IMR-90 (cell line): ENCODE measurements at regions not wholly inside any gene's neighbourhood (a gene's known extent, or its start where the extent isn't known, plus 50 kb on each side); places are given as distances from the start of the nearest gene placed in this dataset.
"Not testable (repeated sequence)": the region's sequence is repeated elsewhere in the genome, so short reads cannot be mapped to it uniquely, and the experiment has no call there.

Source experiments
- CEBPB ChIP-seq: IDR thresholded peaks from 2 replicates; pipeline ENCODE4 v1.6.1; 2012; ENCODE audit warnings: low read depth, low read length, improper control_type of control experiment
- FOS ChIP-seq: fragments of 150-350 bp; IDR thresholded peaks from 2 replicates; pipeline ENCODE4 v1.6.1; 2016; ENCODE audit warnings: low read depth, low read length
- MAFK ChIP-seq: IDR thresholded peaks from 2 replicates; pipeline ENCODE4 v1.6.1; 2012; ENCODE audit warnings: low read depth, low read length, improper control_type of control experiment
- MAZ ChIP-seq: IDR thresholded peaks from 2 replicates; pipeline ENCODE4 v1.6.1; 2012; ENCODE audit warnings: low read depth, mild to moderate bottlenecking, low read length, improper control_type of control experiment, moderate library complexity, borderline replicate concordance
- POLR2A ChIP-seq: IDR thresholded peaks from 2 replicates; pipeline ENCODE4 v1.6.1; 2012; ENCODE audit warnings: mild to moderate bottlenecking, low read depth, low read length
- RAD21 ChIP-seq: IDR thresholded peaks from 2 replicates; pipeline ENCODE4 v1.6.1; 2012; ENCODE audit warnings: low read length, improper control_type of control experiment
- RCOR1 ChIP-seq: IDR thresholded peaks from 2 replicates; pipeline ENCODE4 v1.6.1; 2012; ENCODE audit warnings: mild to moderate bottlenecking, low read length, improper control_type of control experiment; ENCODE audit not compliant: insufficient replicate concordance
- RFX5 ChIP-seq: IDR thresholded peaks from 2 replicates; pipeline ENCODE4 v1.8.0; 2012; ENCODE audit warnings: low read depth, mild to moderate bottlenecking, low read length, moderate library complexity
- TF ChIP-seq, protein P1 (sequence below): conservative IDR thresholded peaks from 2 replicates; pipeline ENCODE4 v1.5.1; 2012; ENCODE audit warnings: mild to moderate bottlenecking, low read depth, low read length, improper control_type of control experiment

DNA sequence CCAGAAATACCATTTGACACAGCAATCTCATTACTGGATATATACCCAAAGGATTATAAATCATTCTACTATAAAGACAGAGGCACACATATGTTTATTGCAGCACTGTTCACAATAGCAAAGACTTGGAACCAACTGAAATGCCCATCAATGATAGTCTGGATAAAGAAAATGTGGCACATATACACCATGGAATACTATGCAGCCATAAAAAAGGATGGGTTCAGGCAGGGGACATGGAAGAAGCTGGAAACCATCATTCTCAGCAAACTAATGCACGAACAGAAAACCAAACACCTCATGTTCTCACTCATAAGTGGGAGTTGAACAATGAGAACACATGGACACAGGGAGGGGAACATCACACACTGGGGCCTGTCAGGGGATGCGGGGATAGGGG, 147.0 kb upstream of the GRIP1 start:
- not testable (repeated sequence) for TF ChIP-seq POLR2A, MAFK, RAD21, RCOR1, RFX5, MAZ, CEBPB, FOS
- TF ChIP-seq, protein P1, sequence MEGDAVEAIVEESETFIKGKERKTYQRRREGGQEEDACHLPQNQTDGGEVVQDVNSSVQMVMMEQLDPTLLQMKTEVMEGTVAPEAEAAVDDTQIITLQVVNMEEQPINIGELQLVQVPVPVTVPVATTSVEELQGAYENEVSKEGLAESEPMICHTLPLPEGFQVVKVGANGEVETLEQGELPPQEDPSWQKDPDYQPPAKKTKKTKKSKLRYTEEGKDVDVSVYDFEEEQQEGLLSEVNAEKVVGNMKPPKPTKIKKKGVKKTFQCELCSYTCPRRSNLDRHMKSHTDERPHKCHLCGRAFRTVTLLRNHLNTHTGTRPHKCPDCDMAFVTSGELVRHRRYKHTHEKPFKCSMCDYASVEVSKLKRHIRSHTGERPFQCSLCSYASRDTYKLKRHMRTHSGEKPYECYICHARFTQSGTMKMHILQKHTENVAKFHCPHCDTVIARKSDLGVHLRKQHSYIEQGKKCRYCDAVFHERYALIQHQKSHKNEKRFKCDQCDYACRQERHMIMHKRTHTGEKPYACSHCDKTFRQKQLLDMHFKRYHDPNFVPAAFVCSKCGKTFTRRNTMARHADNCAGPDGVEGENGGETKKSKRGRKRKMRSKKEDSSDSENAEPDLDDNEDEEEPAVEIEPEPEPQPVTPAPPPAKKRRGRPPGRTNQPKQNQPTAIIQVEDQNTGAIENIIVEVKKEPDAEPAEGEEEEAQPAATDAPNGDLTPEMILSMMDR, result not testable (repeated sequence)
